Adipocyte (in vitro differentiated cells): ENCODE measurements at regions not wholly inside any gene's neighbourhood (a gene's known extent, or its start where the extent isn't known, plus 50 kb on each side); places are given as distances from the start of the nearest gene placed in this dataset.
A peak's percentile ranks its signal among the peaks of the same experiment; 100 is the strongest.

ENCODE experiments used
- DNase-seq: peaks from one replicate; pipeline ENCODE4 v3.0.0-alpha.2; 2015; ENCODE audit warnings: low read depth
- H3K27me3 ChIP-seq: replicated peaks from 2 replicates; pipeline ENCODE4 v1.7.0; 2013; ENCODE audit warnings: mild to moderate bottlenecking, low read length, moderate library complexity; ENCODE audit not compliant: control insufficient read depth, insufficient read depth
- H3K36me3 ChIP-seq: 2 replicates; pipeline ENCODE4 v1.7.0; 2013; ENCODE audit warnings: low read length, mild to moderate bottlenecking, moderate library complexity; ENCODE audit not compliant: control insufficient read depth, insufficient read depth, severe bottlenecking
- H3K4me1 ChIP-seq: 2 replicates; pipeline ENCODE4 v1.7.0; 2013; ENCODE audit warnings: mild to moderate bottlenecking, low read length, moderate library complexity; ENCODE audit not compliant: control insufficient read depth, insufficient read depth
- H3K4me3 ChIP-seq: 2 replicates; pipeline ENCODE4 v1.7.0; 2013; ENCODE audit warnings: mild to moderate bottlenecking, low read length, moderate library complexity
- H3K9ac ChIP-seq: 2 replicates; pipeline ENCODE4 v1.7.0; 2013; ENCODE audit warnings: mild to moderate bottlenecking, low read length, moderate library complexity
- H3K9me3 ChIP-seq: 2 replicates; pipeline ENCODE4 v1.7.0; 2013; ENCODE audit warnings: mild to moderate bottlenecking, low read length, moderate library complexity; ENCODE audit not compliant: control insufficient read depth

- DNase-seq = peak; percentile 90
- Histone ChIP-seq H3K9ac (peak overlapping the region; percentile 58), H3K4me1 (peaks cover 22% of the 10 kb centered on the region)
Observed at GRCh38 chr7:115678086-115678982, 352.2 kb downstream of the TFEC start.

GRCh38 chr7:115676707-115677106 is 353.9 kb downstream of the TFEC start:
- peaks cover 27% of the 10 kb centered on the region for H3K4me1 ChIP-seq
- no peaks in the 10 kb centered on the region for H3K9me3 ChIP-seq
- DNase-seq = no peak
- H3K27me3 ChIP-seq = no peaks in the 10 kb centered on the region
- no peak overlapping the region for H3K9ac ChIP-seq
- H3K36me3 ChIP-seq = no peaks in the 10 kb centered on the region
- H3K4me3 ChIP-seq = no peak overlapping the region

More at GRCh38 chr7:115678086-115678982, 352.2 kb downstream of the TFEC start:
- Histone ChIP-seq H3K9me3 (no peaks in the 10 kb centered on the region), H3K4me3 (peak overlapping the region; percentile 62), H3K36me3 (no peaks in the 10 kb centered on the region), H3K27me3 (no peaks in the 10 kb centered on the region)

- Histone ChIP-seq H3K4me1 (peaks cover 31% of the 10 kb centered on the region), H3K36me3 (no peaks in the 10 kb centered on the region), H3K9me3 (no peaks in the 10 kb centered on the region), H3K4me3 (no peak overlapping the region), H3K9ac (no peak overlapping the region), H3K27me3 (no peaks in the 10 kb centered on the region)
- no peak for DNase-seq
Observed at GRCh38 chr7:115676080-115676479, 354.5 kb downstream of the TFEC start.

- no peak for DNase-seq
- H3K27me3 ChIP-seq = no peaks in the 10 kb centered on the region
Observed at GRCh38 chr7:115674467-115675024, 356.0 kb downstream of the TFEC start.

GRCh38 chr7:115672024-115672423 is 358.5 kb downstream of the TFEC start:
- H3K4me3 ChIP-seq = no peak overlapping the region
- peak; percentile 62 for DNase-seq
- no peaks in the 10 kb centered on the region for H3K36me3 ChIP-seq
- H3K4me1 ChIP-seq = peaks cover 9% of the 10 kb centered on the region
- no peak overlapping the region for H3K9ac ChIP-seq
- no peaks in the 10 kb centered on the region for H3K9me3 ChIP-seq
- no peaks in the 10 kb centered on the region for H3K27me3 ChIP-seq

More at GRCh38 chr7:115674467-115675024, 356.0 kb downstream of the TFEC start:
- Histone ChIP-seq H3K4me3 (no peak overlapping the region), H3K4me1 (peaks cover 31% of the 10 kb centered on the region), H3K9me3 (no peaks in the 10 kb centered on the region), H3K36me3 (no peaks in the 10 kb centered on the region), H3K9ac (no peak overlapping the region)

GRCh38 chr7:115662676-115663075 is 367.9 kb downstream of the TFEC start:
- Histone ChIP-seq H3K9ac (no peak overlapping the region), H3K27me3 (no peaks in the 10 kb centered on the region), H3K4me1 (peaks cover 27% of the 10 kb centered on the region), H3K36me3 (no peaks in the 10 kb centered on the region), H3K4me3 (no peak overlapping the region), H3K9me3 (no peaks in the 10 kb centered on the region)
- DNase-seq = no peak

- Histone ChIP-seq H3K36me3 (no peaks in the 10 kb centered on the region), H3K27me3 (no peaks in the 10 kb centered on the region), H3K9ac (no peak overlapping the region), H3K4me3 (no peak overlapping the region), H3K9me3 (no peaks in the 10 kb centered on the region), H3K4me1 (peaks cover 27% of the 10 kb centered on the region)
- DNase-seq = no peak
Observed at GRCh38 chr7:115662120-115662519, 368.4 kb downstream of the TFEC start.

- H3K4me1 ChIP-seq = peaks cover 19% of the 10 kb centered on the region
- no peaks in the 10 kb centered on the region for H3K9me3 ChIP-seq
- no peak overlapping the region for H3K4me3 ChIP-seq
- no peak for DNase-seq
- no peaks in the 10 kb centered on the region for H3K27me3 ChIP-seq
- H3K36me3 ChIP-seq = no peaks in the 10 kb centered on the region
- no peak overlapping the region for H3K9ac ChIP-seq
Observed at GRCh38 chr7:115658223-115658622, 372.3 kb downstream of the TFEC start.

GRCh38 chr7:115654384-115655214 is 376.0 kb downstream of the TFEC start:
- peak; percentile 14 for DNase-seq

GRCh38 chr7:115649429-115649828 is 381.1 kb downstream of the TFEC start:
- no peak overlapping the region for H3K9ac ChIP-seq
- DNase-seq = no peak
- H3K27me3 ChIP-seq = no peaks in the 10 kb centered on the region
- H3K9me3 ChIP-seq = peaks cover 3% of the 10 kb centered on the region
- H3K4me1 ChIP-seq = no peaks in the 10 kb centered on the region
- no peaks in the 10 kb centered on the region for H3K36me3 ChIP-seq
- H3K4me3 ChIP-seq = no peak overlapping the region

More at GRCh38 chr7:115654384-115655214, 376.0 kb downstream of the TFEC start:
- no peak overlapping the region for H3K9ac ChIP-seq
- no peaks in the 10 kb centered on the region for H3K27me3 ChIP-seq
- H3K9me3 ChIP-seq = no peaks in the 10 kb centered on the region
- no peak overlapping the region for H3K4me3 ChIP-seq
- no peaks in the 10 kb centered on the region for H3K36me3 ChIP-seq
- H3K4me1 ChIP-seq = no peaks in the 10 kb centered on the region

- Histone ChIP-seq H3K9me3 (peaks cover 3% of the 10 kb centered on the region), H3K4me3 (no peak overlapping the region), H3K9ac (no peak overlapping the region), H3K27me3 (no peaks in the 10 kb centered on the region), H3K4me1 (no peaks in the 10 kb centered on the region), H3K36me3 (no peaks in the 10 kb centered on the region)
- DNase-seq = no peak
Observed at GRCh38 chr7:115647712-115648111, 382.9 kb downstream of the TFEC start.
